Retinal pigment epithelial cell (primary cell): ENCODE measurements at regions not wholly inside any gene's neighbourhood (a gene's known extent, or its start where the extent isn't known, plus 50 kb on each side); places are given as distances from the start of the nearest gene placed in this dataset.

Experiments
- DNase-seq: peaks from one replicate; pipeline ENCODE4 v3.0.0-alpha.2; 2010; ENCODE audit warnings: low read depth
- H3K4me3 ChIP-seq: 2 replicates; pipeline ENCODE4 v1.5.1; 2011; ENCODE audit warnings: mild to moderate bottlenecking, low read length, control low read depth, moderate library complexity
- CTCF ChIP-seq: conservative IDR thresholded peaks from 2 replicates; pipeline ENCODE4 v1.5.1; 2011; ENCODE audit warnings: low read depth, low read length, control low read depth, inconsistent platforms

- TF ChIP-seq CTCF: no peak
- H3K4me3 ChIP-seq: peak overlapping the region; percentile 15
- no peak for DNase-seq
Measured at GRCh38 chr3:31165399-31165860, 271.0 kb upstream of the GADL1 start.

- no peak for TF ChIP-seq CTCF
- no peak overlapping the region for H3K4me3 ChIP-seq
- no peak for DNase-seq
Measured at GRCh38 chr3:31166249-31166885, 271.9 kb upstream of the GADL1 start.

GRCh38 chr3:31167666-31168065 lies 273.2 kb upstream of the GADL1 start:
- H3K4me3 ChIP-seq: no peak overlapping the region
- no peak for TF ChIP-seq CTCF
- DNase-seq: no peak

GRCh38 chr3:31170932-31171670 lies 276.6 kb upstream of the GADL1 start:
- peak; percentile 98 for DNase-seq
- H3K4me3 ChIP-seq: no peak overlapping the region
- TF ChIP-seq CTCF: no peak

- no peak for DNase-seq
- TF ChIP-seq CTCF: no peak
- H3K4me3 ChIP-seq: no peak overlapping the region
Measured at GRCh38 chr3:31172336-31172735, 277.9 kb upstream of the GADL1 start.

- DNase-seq: no peak
Measured at GRCh38 chr3:31173118-31173718, 278.8 kb upstream of the GADL1 start.

More at GRCh38 chr3:31173118-31173718, 278.8 kb upstream of the GADL1 start:
- H3K4me3 ChIP-seq: no peak overlapping the region
- no peak for TF ChIP-seq CTCF
